Liver (tissue), 3 donors: ENCODE measurements at regions not wholly inside any gene's neighbourhood (a gene's known extent, or its start where the extent isn't known, plus 50 kb on each side); places are given as distances from the start of the nearest gene placed in this dataset.

Source experiments
- ATF3 ChIP-seq: IDR thresholded peaks from 2 replicates; pipeline ENCODE4 v1.6.1; 2016; ENCODE audit warnings: antibody characterized with exemption
- CTCF ChIP-seq: fragments of 150-350 bp; IDR thresholded peaks from 2 replicates; pipeline ENCODE4 v1.5.1; 2017; ENCODE audit warnings: improper control_type of control experiment, low read depth, low read length; ENCODE audit not compliant: missing input control
- EGR1 ChIP-seq, 2 donors: IDR thresholded peaks; 2 replicates each; pipeline ENCODE4 v1.6.1; 2016 to 2018; ENCODE audit warnings: antibody characterized with exemption in 2 of 2, low read depth in 2 of 2
- GABPA ChIP-seq, 2 donors: IDR thresholded peaks in 1 of 2; conservative IDR thresholded peaks in 1 of 2; 2 replicates each; pipeline ENCODE4 v1.6.1; 2016; ENCODE audit warnings: antibody characterized with exemption in 2 of 2, mild to moderate bottlenecking in 1 of 2, moderate library complexity in 1 of 2
- HNF4G ChIP-seq: IDR thresholded peaks from 2 replicates; pipeline ENCODE4 v1.6.1; 2016; ENCODE audit warnings: antibody characterized with exemption
- JUND ChIP-seq, 2 donors: IDR thresholded peaks; 2 replicates each; pipeline ENCODE4 v1.6.1; 2016; ENCODE audit warnings: antibody characterized with exemption in 2 of 2
- NR2F2 ChIP-seq: IDR thresholded peaks from 2 replicates; pipeline ENCODE4 v1.6.1; 2016; ENCODE audit warnings: antibody characterized with exemption
- RAD21 ChIP-seq, 2 donors: IDR thresholded peaks; 2 replicates each; pipeline ENCODE4 v1.6.1; 2016; ENCODE audit warnings: antibody characterized with exemption in 2 of 2, mild to moderate bottlenecking in 2 of 2
- REST ChIP-seq: IDR thresholded peaks from 2 replicates; pipeline ENCODE4 v1.6.1; 2016; ENCODE audit warnings: antibody characterized with exemption, mild to moderate bottlenecking
- RXRA ChIP-seq, 2 donors: IDR thresholded peaks; 2 replicates each; pipeline ENCODE4 v1.6.1; 2017 to 2018; ENCODE audit warnings: antibody characterized with exemption in 2 of 2, mild to moderate bottlenecking in 1 of 2
- SP1 ChIP-seq: IDR thresholded peaks from 2 replicates; pipeline ENCODE4 v1.6.1; 2018; ENCODE audit warnings: antibody characterized with exemption, mild to moderate bottlenecking
- TAF1 ChIP-seq: conservative IDR thresholded peaks from 2 replicates; pipeline ENCODE4 v1.6.1; 2016; ENCODE audit warnings: antibody characterized with exemption, mild to moderate bottlenecking
- YY1 ChIP-seq: IDR thresholded peaks from 2 replicates; pipeline ENCODE4 v1.6.1; 2016; ENCODE audit warnings: antibody characterized with exemption, mild to moderate bottlenecking
- ZBTB33 ChIP-seq: IDR thresholded peaks from 2 replicates; pipeline ENCODE4 v1.6.1; 2016; ENCODE audit warnings: antibody characterized with exemption
- donor health status: healthy.
- donor health status: healthy.

GRCh38 chr4:28639747-28640146 lies 1779.1 kb downstream of the STIM2 start:
- no peak for TF ChIP-seq CTCF
- TF ChIP-seq TAF1, result no peak
- no peak for TF ChIP-seq GABPA (IDR thresholded peaks at IDR 0.05 in 1 of 2, conservative IDR thresholded peaks at IDR 0.05 in 1 of 2)
- no peak for TF ChIP-seq YY1
- no peak for TF ChIP-seq JUND (IDR thresholded peaks at IDR 0.05)
- TF ChIP-seq SP1, result no peak
- TF ChIP-seq REST, result no peak
- TF ChIP-seq NR2F2, result no peak
- TF ChIP-seq RXRA (IDR thresholded peaks at IDR 0.05), result no peak
- no peak for TF ChIP-seq HNF4G
- TF ChIP-seq ATF3, result no peak
- no peak for TF ChIP-seq ZBTB33
- TF ChIP-seq RAD21 (IDR thresholded peaks at IDR 0.05), result no peak
- no peak for TF ChIP-seq EGR1 (IDR thresholded peaks at IDR 0.05; ENCODE audit: low read depth in 2 of 2)
